HepG2 (cell line): ENCODE measurements at regions not wholly inside any gene's neighbourhood (a gene's known extent, or its start where the extent isn't known, plus 50 kb on each side); places are given as distances from the start of the nearest gene placed in this dataset.

Experiments
- ATF7 ChIP-seq, 2 experiments: fragments of 450-650 bp in 1 of 2; sonication (generic) in 1 of 2; formaldehyde crosslinking in 1 of 2; IDR thresholded peaks; 2 replicates each; pipeline versions ENCODE4 v1.4.0 to v1.6.1; 2016 to 2020; ENCODE audit warnings: antibody characterized with exemption in 1 of 2, mild to moderate bottlenecking in 1 of 2, missing genetic modification reagents in 1 of 2
- CBX5 ChIP-seq: sonication (generic); formaldehyde crosslinking; IDR thresholded peaks from 2 replicates; pipeline ENCODE4 v1.4.0; 2020; ENCODE audit warnings: missing genetic modification reagents, borderline replicate concordance
- ESRRA ChIP-seq: sonication (generic); formaldehyde crosslinking; IDR thresholded peaks from 2 replicates; pipeline ENCODE4 v1.5.1; 2020; ENCODE audit warnings: mild to moderate bottlenecking, low read depth, missing genetic modification reagents
- KDM2A ChIP-seq: sonication (generic); formaldehyde crosslinking; IDR thresholded peaks from 2 replicates; pipeline ENCODE4 v1.4.0; 2020; ENCODE audit warnings: low read depth, missing genetic modification reagents, borderline replicate concordance
- KDM6A ChIP-seq: IDR thresholded peaks from 2 replicates; pipeline ENCODE4 v1.6.1; 2016; ENCODE audit warnings: low read depth
- RNF2 ChIP-seq: fragments of 450-650 bp; conservative IDR thresholded peaks from 2 replicates; pipeline ENCODE4 v1.6.1; 2016; ENCODE audit warnings: low read depth
- SATB2 ChIP-seq: sonication (generic); formaldehyde crosslinking; IDR thresholded peaks from 2 replicates; pipeline ENCODE4 v1.5.0; 2020; ENCODE audit warnings: missing genetic modification reagents
- SMAD3 ChIP-seq: sonication (generic); formaldehyde crosslinking; IDR thresholded peaks from 2 replicates; pipeline ENCODE4 v1.4.0; 2020; ENCODE audit warnings: missing genetic modification reagents
- SRSF9 ChIP-seq: fragments of 200-400 bp; formaldehyde crosslinking; IDR thresholded peaks from 2 replicates; pipeline ENCODE4 v1.6.1; 2018; ENCODE audit warnings: borderline replicate concordance, mild to moderate bottlenecking, low read depth, low read length; ENCODE audit not compliant: insufficient read depth, poor library complexity, severe bottlenecking
- TCF7L2 ChIP-seq: IDR thresholded peaks from 2 replicates; pipeline ENCODE4 v1.6.1; 2011; ENCODE audit warnings: mild to moderate bottlenecking, low read depth, low read length, moderate library complexity
- ZNF274 ChIP-seq: sonication (generic); formaldehyde crosslinking; IDR thresholded peaks from 2 replicates; pipeline ENCODE4 v1.5.1; 2020; ENCODE audit warnings: mild to moderate bottlenecking, missing genetic modification reagents
- ZNF598 ChIP-seq: sonication (generic); formaldehyde crosslinking; IDR thresholded peaks from 2 replicates; pipeline ENCODE4 v1.5.1; 2020; ENCODE audit warnings: mild to moderate bottlenecking, missing genetic modification reagents, borderline replicate concordance
- TF ChIP-seq, protein P1 (sequence below), 2 experiments: fragments of 450-650 bp in 1 of 2; sonication (generic) in 1 of 2; formaldehyde crosslinking; IDR thresholded peaks; 2 replicates each; pipeline versions ENCODE4 v1.5.0 to v1.8.0; 2020 to 2022; ENCODE audit warnings: mild to moderate bottlenecking in 1 of 2, missing genetic modification reagents in 1 of 2
- TF ChIP-seq, protein P2 (sequence below): sonication (generic); formaldehyde crosslinking; IDR thresholded peaks from 2 replicates; pipeline ENCODE4 v1.5.0; 2020; ENCODE audit warnings: mild to moderate bottlenecking, missing genetic modification reagents, moderate library complexity

DNA sequence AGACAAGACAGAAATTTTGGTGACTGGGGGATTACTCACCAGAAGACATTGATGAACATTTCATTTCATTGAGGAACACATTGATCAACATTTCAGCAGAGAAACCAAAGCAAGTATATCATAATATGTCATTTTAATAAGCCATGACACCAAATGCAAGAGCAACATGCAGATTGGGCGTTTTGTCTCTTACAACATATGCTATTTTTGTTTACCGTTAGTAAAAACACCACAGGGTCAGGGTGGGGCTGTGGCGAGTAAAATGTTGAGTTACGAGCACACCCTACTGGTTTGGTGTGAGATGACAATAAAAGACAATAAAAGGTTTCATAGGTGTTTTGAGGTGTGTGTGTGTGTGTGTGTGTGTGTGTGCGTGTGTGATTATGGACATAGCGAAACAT, 294.5 kb downstream of the PDGFC start:
- no peak for TF ChIP-seq SMAD3 (CRISPR knock-in tag)
- TF ChIP-seq SATB2 (CRISPR knock-in tag): no peak
- no peak for TF ChIP-seq TCF7L2
- TF ChIP-seq ESRRA (CRISPR knock-in tag): no peak
- no peak for TF ChIP-seq CBX5 (CRISPR knock-in tag)
- TF ChIP-seq, protein P1, sequence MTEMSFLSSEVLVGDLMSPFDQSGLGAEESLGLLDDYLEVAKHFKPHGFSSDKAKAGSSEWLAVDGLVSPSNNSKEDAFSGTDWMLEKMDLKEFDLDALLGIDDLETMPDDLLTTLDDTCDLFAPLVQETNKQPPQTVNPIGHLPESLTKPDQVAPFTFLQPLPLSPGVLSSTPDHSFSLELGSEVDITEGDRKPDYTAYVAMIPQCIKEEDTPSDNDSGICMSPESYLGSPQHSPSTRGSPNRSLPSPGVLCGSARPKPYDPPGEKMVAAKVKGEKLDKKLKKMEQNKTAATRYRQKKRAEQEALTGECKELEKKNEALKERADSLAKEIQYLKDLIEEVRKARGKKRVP (CRISPR knock-in tag; IDR thresholded peaks at IDR 0.05): no peak
- no peak for TF ChIP-seq ZNF598 (CRISPR knock-in tag)
- TF ChIP-seq ZNF274 (CRISPR knock-in tag): no peak
- TF ChIP-seq RNF2: no peak
- TF ChIP-seq KDM2A (CRISPR knock-in tag): no peak
- TF ChIP-seq SRSF9: no peak
- TF ChIP-seq, protein P2, sequence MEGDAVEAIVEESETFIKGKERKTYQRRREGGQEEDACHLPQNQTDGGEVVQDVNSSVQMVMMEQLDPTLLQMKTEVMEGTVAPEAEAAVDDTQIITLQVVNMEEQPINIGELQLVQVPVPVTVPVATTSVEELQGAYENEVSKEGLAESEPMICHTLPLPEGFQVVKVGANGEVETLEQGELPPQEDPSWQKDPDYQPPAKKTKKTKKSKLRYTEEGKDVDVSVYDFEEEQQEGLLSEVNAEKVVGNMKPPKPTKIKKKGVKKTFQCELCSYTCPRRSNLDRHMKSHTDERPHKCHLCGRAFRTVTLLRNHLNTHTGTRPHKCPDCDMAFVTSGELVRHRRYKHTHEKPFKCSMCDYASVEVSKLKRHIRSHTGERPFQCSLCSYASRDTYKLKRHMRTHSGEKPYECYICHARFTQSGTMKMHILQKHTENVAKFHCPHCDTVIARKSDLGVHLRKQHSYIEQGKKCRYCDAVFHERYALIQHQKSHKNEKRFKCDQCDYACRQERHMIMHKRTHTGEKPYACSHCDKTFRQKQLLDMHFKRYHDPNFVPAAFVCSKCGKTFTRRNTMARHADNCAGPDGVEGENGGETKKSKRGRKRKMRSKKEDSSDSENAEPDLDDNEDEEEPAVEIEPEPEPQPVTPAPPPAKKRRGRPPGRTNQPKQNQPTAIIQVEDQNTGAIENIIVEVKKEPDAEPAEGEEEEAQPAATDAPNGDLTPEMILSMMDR: peak; percentile 65
- TF ChIP-seq ATF7 (IDR thresholded peaks at IDR 0.05): no peak
- no peak for TF ChIP-seq ATF7 (CRISPR knock-in tag; IDR thresholded peaks at IDR 0.05)
- no peak for TF ChIP-seq KDM6A (CRISPR knock-in tag)
